Right renal pelvis (tissue), 4 donors: ENCODE measurements at regions not wholly inside any gene's neighbourhood (a gene's known extent, or its start where the extent isn't known, plus 50 kb on each side); places are given as distances from the start of the nearest gene placed in this dataset.
"Not testable (repeated sequence)": the region's sequence is repeated elsewhere in the genome, so short reads cannot be mapped to it uniquely, and the experiment has no call there.

ENCODE experiments used
- DNase-seq, 4 donors: peaks; one replicate each; pipeline ENCODE4 v3.0.0-alpha.2; 2013; ENCODE audit warnings: low read depth in 4 of 4, low spot score in 3 of 4, missing footprints in 1 of 4

DNA sequence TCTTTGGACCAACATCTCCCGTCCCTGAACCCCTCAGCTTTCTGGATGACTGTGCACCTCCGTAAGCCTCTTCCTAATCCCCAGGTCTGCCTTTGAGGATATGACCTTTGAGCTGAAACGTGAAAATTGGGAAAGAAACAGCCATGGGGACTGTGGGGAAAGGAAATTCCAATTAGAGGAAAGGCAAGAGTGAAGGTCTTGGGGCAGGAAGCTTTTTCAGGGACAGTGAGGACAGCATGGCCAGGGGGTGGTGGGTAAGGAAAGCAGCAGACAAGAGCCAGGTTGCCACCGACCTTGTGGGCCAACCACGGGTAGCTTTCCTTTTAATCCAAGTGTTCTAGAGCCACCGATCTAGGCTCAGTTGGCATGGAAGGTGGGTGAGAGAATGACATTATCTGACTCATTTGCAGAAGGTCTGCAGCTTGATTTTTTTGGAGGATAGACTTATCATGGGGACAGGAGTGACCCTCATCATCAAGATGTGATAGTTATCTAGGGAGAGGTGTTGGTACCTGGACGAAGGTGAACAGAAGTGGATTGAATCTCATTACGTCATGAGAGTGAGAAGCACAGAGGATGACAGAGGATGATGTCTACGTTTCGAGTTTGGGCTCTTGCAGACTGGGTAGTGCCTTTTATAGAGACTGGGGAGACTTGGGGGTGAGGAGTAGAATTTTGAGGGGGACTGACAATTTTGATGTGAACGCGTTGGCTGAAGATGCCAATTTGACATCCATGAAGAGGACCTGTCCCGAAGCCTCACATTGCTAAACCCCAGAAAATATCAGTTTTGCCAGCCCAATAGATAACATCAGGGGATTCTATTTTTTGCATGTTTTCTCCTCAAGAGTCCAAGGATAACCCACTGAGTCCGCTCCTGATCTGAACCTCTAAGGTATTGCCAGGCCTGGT lies 136.7 kb upstream of the PEG3 start:
- DNase-seq, result no peak

DNA sequence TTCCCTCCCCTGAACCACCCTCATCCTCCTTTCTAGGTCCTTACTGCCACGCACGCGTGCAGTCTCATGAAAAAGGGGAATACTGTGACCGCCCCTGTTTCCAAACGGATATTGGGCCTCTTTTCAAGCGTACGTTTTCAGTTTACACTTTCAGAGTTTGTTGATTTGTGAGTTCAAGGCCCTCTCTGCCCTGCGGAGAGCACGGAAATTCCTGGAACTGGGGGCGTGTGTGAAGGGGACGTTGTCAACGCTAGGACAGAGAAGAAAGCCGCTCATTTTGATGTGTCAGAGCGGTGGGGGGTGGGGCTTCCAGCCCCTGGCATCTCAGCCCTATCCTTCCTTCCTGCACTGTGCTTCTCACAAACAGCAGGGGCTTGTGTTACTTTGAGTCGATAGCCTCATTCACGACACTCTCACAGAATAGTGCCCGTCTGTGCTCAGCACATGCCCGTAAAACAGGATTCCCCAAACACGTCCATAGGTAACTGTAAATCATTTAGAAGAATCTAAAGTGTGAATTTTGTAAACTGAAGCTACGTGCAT lies 137.6 kb upstream of the PEG3 start:
- DNase-seq, result no peak

DNA sequence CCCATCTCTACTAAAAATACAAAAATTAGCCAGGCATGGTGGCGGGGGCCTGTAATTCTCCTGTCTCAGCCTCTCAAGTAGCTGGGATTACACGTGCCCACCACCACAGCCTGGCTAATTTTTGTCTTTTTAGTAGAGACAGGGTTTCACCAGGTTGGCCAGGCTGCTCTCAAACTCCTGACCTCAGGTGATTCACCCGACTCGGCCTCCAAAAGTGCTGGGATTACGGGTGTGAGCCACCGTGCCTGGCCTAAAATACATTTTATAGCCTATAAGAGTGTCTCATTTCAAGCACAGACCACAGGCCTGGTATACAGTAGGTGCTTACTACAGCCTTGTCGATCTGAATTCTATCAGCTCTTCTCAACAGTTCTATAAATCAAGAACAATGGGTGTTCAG lies 139.5 kb upstream of the USP29 start:
- not testable (repeated sequence) for DNase-seq

GRCh38 chr19:56980906-56981305 lies 138.9 kb upstream of the USP29 start:
- DNase-seq, result no peak

DNA sequence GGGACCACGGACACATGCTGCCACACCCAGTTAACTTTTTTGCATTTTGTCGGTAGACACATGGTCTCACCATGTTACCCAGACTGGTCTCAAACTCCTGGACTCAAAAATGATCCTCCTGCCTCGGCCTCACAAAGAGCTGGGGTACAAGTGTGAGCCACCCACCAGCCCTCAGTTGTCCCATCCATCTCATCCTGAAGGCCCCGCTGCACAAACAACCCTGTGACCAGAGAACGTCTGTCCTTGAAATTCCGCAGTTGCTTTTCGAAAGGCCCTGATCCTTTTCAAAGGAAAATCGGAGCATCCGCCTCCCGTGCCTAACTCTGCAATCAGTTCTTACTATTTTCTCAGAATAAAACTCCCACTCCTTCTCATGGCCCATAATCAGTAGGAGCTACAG lies 138.3 kb upstream of the USP29 start:
- not testable (repeated sequence) for DNase-seq

DNA sequence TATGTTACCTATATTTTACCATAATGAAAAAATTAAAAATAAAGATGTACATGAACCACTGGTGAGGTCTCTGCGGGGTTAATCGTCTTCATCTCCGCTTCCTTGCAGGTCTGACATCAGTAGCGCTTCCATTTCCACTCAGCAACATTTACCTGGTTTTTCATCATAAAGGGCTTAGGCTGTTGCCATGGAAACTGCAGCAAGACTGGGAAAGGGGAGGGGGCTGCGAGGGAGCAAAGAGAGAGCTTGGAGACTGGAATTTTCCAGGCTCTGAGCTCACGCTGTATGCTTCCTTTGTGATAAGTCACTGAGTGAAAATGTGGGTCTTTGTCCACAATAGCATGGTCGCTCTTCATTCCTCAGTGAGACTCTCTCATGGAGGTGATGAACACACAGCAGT lies 136.6 kb upstream of the USP29 start:
- DNase-seq, result no peak

GRCh38 chr19:56983804-56984203 lies 136.0 kb upstream of the USP29 start:
- DNase-seq, result no peak

DNA sequence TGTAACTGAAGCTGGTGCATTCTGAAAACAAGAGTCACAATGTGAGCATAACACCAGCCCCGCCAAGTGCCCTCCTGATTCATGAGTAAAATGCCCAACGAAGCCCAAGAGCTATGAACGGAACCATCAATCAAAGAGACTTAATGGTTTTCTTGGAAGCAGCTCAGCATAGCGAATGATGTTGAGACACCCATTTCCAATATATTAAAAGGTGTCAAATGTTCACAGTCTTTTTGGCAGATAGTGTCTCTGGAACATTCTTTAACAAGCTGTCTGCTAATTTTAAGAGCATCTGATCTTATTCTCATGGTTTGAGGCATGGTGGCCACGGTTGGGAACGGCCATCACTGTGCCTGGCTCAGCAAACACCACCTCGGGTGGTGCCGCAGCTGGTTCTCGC lies 133.4 kb upstream of the USP29 start:
- no peak for DNase-seq

- DNase-seq, result no peak
These were observed 132.6 kb upstream of the USP29 start for GRCh38 chr19:56987184-56987583.

- no peak for DNase-seq
These were observed 131.5 kb upstream of the USP29 start for GRCh38 chr19:56988299-56988698.

- DNase-seq, result no peak
These were observed 127.9 kb upstream of the USP29 start for GRCh38 chr19:56991912-56992311.

DNA sequence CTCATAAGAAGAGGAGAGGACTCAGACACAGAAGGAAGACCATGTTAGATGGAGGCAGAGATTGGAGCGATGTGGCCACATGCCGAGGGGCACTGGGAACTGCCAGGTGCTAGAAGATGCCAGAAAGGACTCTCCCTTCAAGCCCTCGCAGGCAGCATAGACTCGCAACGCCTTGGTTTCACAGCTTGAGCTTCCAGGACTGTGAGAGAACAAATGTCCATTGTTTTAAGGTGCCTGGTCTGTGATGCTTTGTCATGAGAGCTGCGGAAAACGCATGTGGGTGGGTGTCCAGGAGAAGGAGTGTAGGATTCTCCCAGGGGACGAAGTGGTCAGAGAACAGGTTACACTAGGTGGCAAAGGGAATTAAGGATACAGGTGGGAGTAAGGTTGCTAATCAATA lies 125.9 kb upstream of the USP29 start:
- DNase-seq, result no peak

GRCh38 chr19:56994251-56995017 lies 125.4 kb upstream of the USP29 start:
- no peak for DNase-seq

GRCh38 chr19:56995303-56995702 lies 124.5 kb upstream of the USP29 start:
- no peak for DNase-seq

GRCh38 chr19:57002195-57002601 lies 117.6 kb upstream of the USP29 start:
- no peak for DNase-seq

DNA sequence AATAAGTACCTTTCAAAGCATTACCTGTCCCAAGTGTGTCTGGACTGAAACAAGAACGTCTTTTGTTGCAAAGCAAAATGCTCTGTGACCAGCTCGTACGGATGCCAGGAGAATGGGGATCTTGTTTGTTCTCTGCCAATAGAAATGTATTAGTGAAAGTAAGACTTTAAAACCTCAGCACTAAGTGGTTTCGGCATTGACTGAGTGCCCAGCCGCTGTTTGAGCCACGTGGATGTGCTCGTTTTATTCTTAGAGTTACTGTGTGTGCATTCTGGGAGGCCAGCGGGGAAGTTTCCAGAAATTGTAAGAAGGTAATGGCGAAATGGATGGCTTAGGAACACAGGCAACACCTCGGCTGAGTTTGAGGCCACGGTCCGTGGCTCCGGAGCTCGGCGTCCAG lies 117.1 kb upstream of the USP29 start:
- DNase-seq, result no peak

DNA sequence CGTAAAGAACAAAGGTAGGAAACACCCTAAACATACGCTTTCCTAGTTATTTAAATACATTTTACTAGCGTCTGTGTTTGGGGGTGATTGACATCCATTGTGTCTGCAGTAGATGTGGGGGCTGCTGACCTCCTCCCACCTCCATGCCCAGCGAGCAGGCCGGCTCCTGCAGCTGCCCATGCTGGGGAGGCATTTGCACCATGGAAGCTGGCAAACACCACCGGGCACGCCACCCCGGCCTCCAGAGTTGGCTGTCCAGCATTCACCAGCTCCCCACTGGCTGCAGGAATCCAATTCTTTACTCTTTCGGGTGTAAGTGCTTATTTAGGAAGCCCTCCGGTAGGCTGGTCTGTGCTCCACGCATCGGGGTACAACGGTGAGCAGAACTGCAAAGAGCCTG lies 115.4 kb upstream of the USP29 start:
- no peak for DNase-seq

DNA sequence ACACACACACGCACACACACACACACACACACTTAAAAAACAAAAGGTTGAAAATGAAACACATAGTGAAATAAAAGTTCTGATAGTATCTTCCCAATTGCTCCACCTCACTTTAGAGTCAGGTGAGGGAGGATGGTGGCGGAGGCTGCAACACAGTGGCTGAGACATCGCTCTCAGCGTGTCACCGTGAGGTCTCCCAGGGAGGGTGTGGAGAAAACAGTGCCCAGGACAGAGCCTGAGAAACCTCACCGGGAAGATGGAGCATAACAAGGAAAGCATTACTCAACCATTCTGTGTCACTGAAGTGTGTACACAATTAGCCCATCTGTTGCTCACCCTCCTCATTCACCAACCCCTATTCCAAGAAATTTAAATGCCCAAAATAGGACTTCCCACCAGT lies 111.4 kb upstream of the USP29 start:
- no peak for DNase-seq

DNA sequence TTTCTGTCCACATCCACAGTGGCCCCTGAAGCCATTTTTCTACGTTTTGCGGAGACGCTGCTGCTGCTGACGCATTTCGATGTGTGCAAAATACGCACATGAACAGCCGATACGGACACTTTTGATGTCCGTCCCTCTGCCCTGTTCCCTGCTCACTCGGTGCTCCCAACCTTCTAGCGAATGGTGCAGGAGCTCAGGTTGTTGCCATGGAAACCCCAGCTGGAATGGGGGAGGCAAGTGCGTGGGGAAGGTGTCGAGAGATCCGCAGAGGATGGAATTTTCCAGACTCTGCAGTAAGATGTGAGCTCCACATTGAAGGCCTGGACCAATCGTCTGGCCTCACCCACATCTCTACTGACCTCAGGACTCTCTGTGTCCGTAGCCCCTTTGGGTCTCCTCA lies 109.2 kb upstream of the USP29 start:
- DNase-seq, result no peak

DNA sequence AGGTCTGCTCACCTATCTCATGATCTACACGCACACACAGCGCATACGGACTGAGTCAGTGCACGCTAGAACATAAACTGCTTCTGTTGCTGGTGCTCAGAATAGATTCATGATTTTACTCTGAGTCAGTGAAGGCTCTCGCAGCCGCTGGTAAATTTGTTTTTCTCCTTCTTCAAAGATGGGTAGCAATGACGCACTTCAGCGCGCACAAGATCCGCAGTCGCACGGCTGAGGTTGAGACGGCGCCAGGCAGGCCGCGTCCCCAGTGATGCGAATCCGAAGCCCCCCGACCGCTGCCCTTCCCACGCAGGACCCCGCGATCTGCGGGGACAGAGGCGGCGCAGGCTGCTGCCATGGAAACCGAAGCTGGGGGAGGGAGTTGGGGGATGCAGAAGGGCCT lies 103.7 kb upstream of the USP29 start:
- no peak for DNase-seq

DNA sequence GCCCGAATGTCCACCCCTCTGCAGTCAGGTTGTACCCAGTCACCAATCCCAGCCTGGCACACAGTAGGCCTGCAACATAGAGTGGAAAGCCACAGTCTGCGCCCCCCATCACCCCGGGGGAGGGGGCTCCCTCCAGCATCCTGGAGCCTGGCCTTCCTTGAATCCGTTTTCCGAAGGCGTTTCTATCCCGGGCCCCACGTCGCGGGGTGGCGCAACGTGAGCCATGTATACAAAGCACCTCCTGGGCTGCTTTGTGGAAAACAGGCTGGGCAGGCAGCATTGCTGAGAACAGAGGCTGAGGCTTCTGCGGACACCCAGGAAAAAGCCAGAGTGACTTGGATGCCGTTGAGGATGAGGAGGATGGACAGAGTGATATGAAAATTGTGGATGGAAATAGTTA lies 103.3 kb upstream of the USP29 start:
- DNase-seq, result no peak

- DNase-seq, result no peak
These were observed 94.3 kb upstream of the USP29 start for GRCh38 chr19:57025491-57025890.
